Stomach (tissue), 4 donors: ENCODE measurements at regions not wholly inside any gene's neighbourhood (a gene's known extent, or its start where the extent isn't known, plus 50 kb on each side); places are given as distances from the start of the nearest gene placed in this dataset.
A peak's percentile ranks its signal among the peaks of the same experiment; 100 is the strongest.

ENCODE experiments used
- CTCF ChIP-seq, 7 experiments: fragments of 450-650 bp in 4 of 7; fragments of 200-600 bp in 3 of 7; sonication (generic) in 3 of 7; IDR thresholded peaks; one replicate each; pipeline ENCODE4 v1.5.1; 2016 to 2019; ENCODE audit warnings: antibody characterized with exemption in 7 of 7, control low read depth in 2 of 7, mild to moderate bottlenecking in 1 of 7
- EP300 ChIP-seq: sonication (generic); formaldehyde crosslinking; IDR thresholded peaks from one replicate; pipeline ENCODE4 v1.6.1; 2017; ENCODE audit warnings: antibody characterized with exemption
- POLR2A ChIP-seq, 4 donors: fragments of 450-650 bp; IDR thresholded peaks; one replicate each; pipeline ENCODE4 v1.6.1; 2016; ENCODE audit warnings: antibody characterized with exemption in 4 of 4, control low read depth in 2 of 4, mild to moderate bottlenecking in 1 of 4, moderate library complexity in 1 of 4
- POLR2AphosphoS5 ChIP-seq, 3 donors: sonication (generic); formaldehyde crosslinking; IDR thresholded peaks; one replicate each; pipeline ENCODE4 v1.6.1; 2016; ENCODE audit warnings: antibody characterized with exemption in 3 of 3

DNA sequence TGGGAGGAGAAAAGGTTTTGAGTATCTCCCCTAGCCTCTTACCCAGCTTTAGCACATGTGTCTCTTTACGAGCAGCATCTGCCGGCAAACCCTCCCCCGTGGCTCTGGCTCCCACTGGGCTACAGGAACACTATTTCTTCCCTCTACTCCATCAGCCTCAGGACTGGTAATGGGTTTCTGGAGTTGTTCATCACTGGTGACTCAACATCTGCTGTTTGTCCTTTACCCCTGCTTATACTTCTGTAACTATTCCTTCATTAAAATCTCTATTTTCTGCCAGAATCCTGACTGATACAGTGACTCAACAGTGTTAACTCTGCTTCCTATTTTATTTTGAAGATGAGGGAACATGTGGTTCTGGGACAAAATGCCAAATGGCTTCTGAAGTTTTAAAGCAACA is 437.3 kb upstream of the HTR2A start:
- no peak for TF ChIP-seq CTCF (IDR thresholded peaks at IDR 0.05)
- no peak for TF ChIP-seq EP300
- no peak for TF ChIP-seq POLR2A (IDR thresholded peaks at IDR 0.05)
- TF ChIP-seq POLR2AphosphoS5 (IDR thresholded peaks at IDR 0.05), result peak in 1 of 3 donors; percentile 21
